Mammary epithelial cell (primary cell): ENCODE measurements at regions not wholly inside any gene's neighbourhood (a gene's known extent, or its start where the extent isn't known, plus 50 kb on each side); places are given as distances from the start of the nearest gene placed in this dataset.
"Not testable (repeated sequence)": the region's sequence is repeated elsewhere in the genome, so short reads cannot be mapped to it uniquely, and the experiment has no call there.

Source experiments
- CTCF ChIP-seq, 2 donors: IDR thresholded peaks in 1 of 2; conservative IDR thresholded peaks in 1 of 2; 2 replicates each; pipeline ENCODE4 v1.5.1; 2011 to 2012; ENCODE audit warnings: inconsistent platforms in 2 of 2, low read length in 2 of 2, mild to moderate bottlenecking in 2 of 2, control low read depth in 1 of 2, low read depth in 1 of 2; ENCODE audit not compliant: insufficient read depth in 1 of 2; ENCODE audit errors: extremely low read depth in 1 of 2
- EZH2 ChIP-seq: IDR thresholded peaks from 2 replicates; pipeline ENCODE4 v1.6.1; 2012; ENCODE audit warnings: low read length, inconsistent platforms, borderline replicate concordance

GRCh38 chr4:189622574-189622973 lies 318.1 kb upstream of the FRG1 start:
- not testable (repeated sequence) for TF ChIP-seq EZH2; CTCF (conservative IDR thresholded peaks at IDR 0.05 in 1 of 2, IDR thresholded peaks at IDR 0.05 in 1 of 2; ENCODE audit: extremely low read depth in 1 of 2, insufficient read depth in 1 of 2, low read depth in 1 of 2, low read length in 2 of 2)
